ENCODE measurements at regions not wholly inside any gene's neighbourhood (a gene's known extent, or its start where the extent isn't known, plus 50 kb on each side); places are given as distances from the start of the nearest gene placed in this dataset.

GRCh38 chr2:6674381-6674780 lies 191.3 kb downstream of the CMPK2 start:
- no peak for TF ChIP-seq CTCF (conservative IDR thresholded peaks at IDR 0.05)
- no peak for TF ChIP-seq EZH2 (IDR thresholded peaks at IDR 0.05; ENCODE audit: low read depth)

Data from PC-9 (cell line).